ENCODE measurements at regions not wholly inside any gene's neighbourhood (a gene's known extent, or its start where the extent isn't known, plus 50 kb on each side); places are given as distances from the start of the nearest gene placed in this dataset.

DNA sequence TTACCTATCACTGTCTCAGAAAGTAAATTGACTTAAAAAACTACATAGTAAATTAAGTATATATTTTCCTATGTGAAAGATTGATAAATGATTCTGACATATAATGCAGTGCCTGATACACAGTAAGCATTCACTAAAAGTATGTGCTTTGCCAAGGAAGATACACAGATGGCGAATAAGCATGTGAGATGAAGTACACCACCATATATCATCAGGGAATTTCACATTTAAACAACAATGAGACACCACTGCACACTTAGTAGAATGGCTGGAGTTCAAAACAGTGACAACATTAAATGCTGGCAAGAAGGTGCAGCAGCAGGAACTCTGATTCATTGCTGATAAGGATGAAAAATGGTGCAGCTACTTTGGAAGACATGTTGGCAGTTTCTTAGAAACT is 1118.8 kb downstream of the DTWD2 start:
- H3K27me3 ChIP-seq, result no peaks in the 10 kb centered on the region
- no peak overlapping the region for H3K27ac ChIP-seq
- H3K9me3 ChIP-seq, result no peaks in the 10 kb centered on the region
- H3K4me1 ChIP-seq, result no peaks in the 10 kb centered on the region
- WGBS, 2 donors (ENCODE audit: low coverage in 1 of 2), result 77 to 83% methylated on average over 1 of the region's 1 CpG
- H3K4me3 ChIP-seq, result no peak overlapping the region
- ATAC-seq, result no peak
- no peaks in the 10 kb centered on the region for H3K36me3 ChIP-seq
- TF ChIP-seq, protein P1, sequence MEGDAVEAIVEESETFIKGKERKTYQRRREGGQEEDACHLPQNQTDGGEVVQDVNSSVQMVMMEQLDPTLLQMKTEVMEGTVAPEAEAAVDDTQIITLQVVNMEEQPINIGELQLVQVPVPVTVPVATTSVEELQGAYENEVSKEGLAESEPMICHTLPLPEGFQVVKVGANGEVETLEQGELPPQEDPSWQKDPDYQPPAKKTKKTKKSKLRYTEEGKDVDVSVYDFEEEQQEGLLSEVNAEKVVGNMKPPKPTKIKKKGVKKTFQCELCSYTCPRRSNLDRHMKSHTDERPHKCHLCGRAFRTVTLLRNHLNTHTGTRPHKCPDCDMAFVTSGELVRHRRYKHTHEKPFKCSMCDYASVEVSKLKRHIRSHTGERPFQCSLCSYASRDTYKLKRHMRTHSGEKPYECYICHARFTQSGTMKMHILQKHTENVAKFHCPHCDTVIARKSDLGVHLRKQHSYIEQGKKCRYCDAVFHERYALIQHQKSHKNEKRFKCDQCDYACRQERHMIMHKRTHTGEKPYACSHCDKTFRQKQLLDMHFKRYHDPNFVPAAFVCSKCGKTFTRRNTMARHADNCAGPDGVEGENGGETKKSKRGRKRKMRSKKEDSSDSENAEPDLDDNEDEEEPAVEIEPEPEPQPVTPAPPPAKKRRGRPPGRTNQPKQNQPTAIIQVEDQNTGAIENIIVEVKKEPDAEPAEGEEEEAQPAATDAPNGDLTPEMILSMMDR (IDR thresholded peaks at IDR 0.05), result no peak
- no peak for TF ChIP-seq POLR2A (IDR thresholded peaks at IDR 0.05)
- TF ChIP-seq POLR2AphosphoS5 (IDR thresholded peaks at IDR 0.05), result no peak
- no peak for TF ChIP-seq EP300 (IDR thresholded peaks at IDR 0.05)

DNA sequence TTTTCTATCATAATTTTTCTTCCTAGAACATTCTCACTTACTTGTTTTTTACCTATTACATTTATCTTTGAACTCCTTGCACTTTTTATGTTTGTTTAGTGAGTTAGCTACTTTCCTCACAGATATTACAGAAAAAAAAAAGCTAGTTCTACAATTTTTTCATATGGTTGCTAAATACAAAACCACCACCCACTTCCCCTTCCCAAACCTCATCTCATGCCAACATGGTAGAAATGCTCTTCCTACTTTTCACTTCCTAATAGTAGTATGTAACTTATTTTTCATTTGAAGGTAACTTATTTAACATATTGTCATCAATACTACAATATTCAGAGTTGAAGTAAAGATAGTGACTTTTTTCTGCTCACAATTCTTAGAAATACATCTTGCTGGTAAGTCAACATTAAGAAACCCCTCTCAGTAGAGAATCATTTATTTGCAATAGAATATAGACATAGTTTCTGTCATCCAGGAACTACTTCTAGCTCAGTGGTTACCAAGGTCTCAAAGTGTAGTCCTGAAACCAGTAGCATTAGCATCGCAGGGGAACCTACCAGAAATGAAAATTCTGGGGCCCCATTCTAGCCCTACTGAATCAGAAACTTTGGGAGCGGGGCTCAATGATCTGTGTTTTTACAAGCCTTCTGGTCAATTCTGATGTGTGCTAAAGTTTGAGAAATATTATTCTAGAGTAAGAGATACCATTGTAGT is 1124.6 kb downstream of the DTWD2 start:
- H3K4me1 ChIP-seq, result no peaks in the 10 kb centered on the region
- H3K27me3 ChIP-seq, result no peaks in the 10 kb centered on the region
- H3K4me3 ChIP-seq, result no peak overlapping the region
- H3K9me3 ChIP-seq, result no peaks in the 10 kb centered on the region
- no peak for ATAC-seq
- H3K27ac ChIP-seq, result no peak overlapping the region
- no peaks in the 10 kb centered on the region for H3K36me3 ChIP-seq
- WGBS, 2 donors (ENCODE audit: low coverage in 1 of 2), result 83% methylated on average over 2 of the region's 2 CpGs; no CpG with 5 or more reads in 1 of the 2 donors
- TF ChIP-seq POLR2A (IDR thresholded peaks at IDR 0.05) (no peak), POLR2AphosphoS5 (IDR thresholded peaks at IDR 0.05) (no peak), EP300 (IDR thresholded peaks at IDR 0.05) (no peak)

DNA sequence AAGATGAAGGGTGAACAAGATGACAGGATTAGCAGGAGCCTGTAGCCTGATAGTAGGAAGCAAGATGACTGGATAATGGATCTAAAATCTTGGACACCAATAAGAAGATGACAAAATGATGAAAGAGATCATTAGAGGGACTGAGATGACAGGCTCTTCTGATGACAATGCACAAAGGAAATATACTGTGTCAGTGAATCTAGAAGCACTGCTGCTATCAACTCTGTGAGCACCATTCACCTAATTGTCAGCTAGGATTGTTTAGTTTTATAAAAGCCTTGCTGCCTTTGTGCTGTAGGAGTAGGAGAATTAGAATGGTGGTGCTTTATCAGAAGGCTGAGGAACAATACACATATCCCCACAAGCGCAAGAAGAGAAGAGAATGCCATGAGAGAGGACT is 1127.8 kb downstream of the DTWD2 start:
- Histone ChIP-seq H3K9me3 (no peaks in the 10 kb centered on the region), H3K4me3 (no peak overlapping the region), H3K36me3 (no peaks in the 10 kb centered on the region), H3K27ac (no peak overlapping the region), H3K4me1 (no peaks in the 10 kb centered on the region), H3K27me3 (no peaks in the 10 kb centered on the region)
- no peak for TF ChIP-seq POLR2A (IDR thresholded peaks at IDR 0.05)
- TF ChIP-seq POLR2AphosphoS5 (IDR thresholded peaks at IDR 0.05), result no peak
- TF ChIP-seq, protein P1 (IDR thresholded peaks at IDR 0.05), result no peak
- no peak for TF ChIP-seq EP300 (IDR thresholded peaks at IDR 0.05)
- WGBS, 2 donors (ENCODE audit: low coverage in 1 of 2), result 100% methylated on average over 1 of the region's 1 CpG
- no peak for ATAC-seq

DNA sequence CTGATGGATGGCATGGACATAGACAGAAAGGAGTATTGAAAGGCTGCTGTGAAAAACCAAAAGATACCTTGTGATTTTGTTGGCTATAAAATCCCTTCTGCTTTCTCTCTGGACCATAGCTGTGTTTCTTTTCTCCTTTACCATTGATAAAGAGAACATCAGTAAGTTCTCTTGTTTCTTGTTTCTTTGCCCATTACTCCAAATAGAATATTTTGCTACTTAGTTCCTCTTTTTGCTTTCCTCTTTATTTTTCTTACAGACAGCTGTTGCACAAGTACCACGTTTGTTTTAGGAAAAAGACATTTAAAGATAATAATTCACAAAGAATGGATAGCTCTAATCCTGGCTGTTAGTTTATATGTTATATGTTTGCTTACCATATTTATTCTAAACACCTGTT is 1129.2 kb downstream of the DTWD2 start:
- no peak for TF ChIP-seq POLR2AphosphoS5 (IDR thresholded peaks at IDR 0.05)
- no peak for TF ChIP-seq POLR2A (IDR thresholded peaks at IDR 0.05)
- TF ChIP-seq, protein P1 (IDR thresholded peaks at IDR 0.05), result no peak
- no peak for TF ChIP-seq EP300 (IDR thresholded peaks at IDR 0.05)
- Histone ChIP-seq H3K9me3 (no peaks in the 10 kb centered on the region), H3K27me3 (no peaks in the 10 kb centered on the region), H3K36me3 (no peaks in the 10 kb centered on the region), H3K4me3 (no peak overlapping the region), H3K27ac (no peak overlapping the region), H3K4me1 (no peaks in the 10 kb centered on the region)
- no peak for ATAC-seq
- WGBS, 2 donors (ENCODE audit: low coverage in 1 of 2), result 43 to 44% methylated on average over 1 of the region's 1 CpG

DNA sequence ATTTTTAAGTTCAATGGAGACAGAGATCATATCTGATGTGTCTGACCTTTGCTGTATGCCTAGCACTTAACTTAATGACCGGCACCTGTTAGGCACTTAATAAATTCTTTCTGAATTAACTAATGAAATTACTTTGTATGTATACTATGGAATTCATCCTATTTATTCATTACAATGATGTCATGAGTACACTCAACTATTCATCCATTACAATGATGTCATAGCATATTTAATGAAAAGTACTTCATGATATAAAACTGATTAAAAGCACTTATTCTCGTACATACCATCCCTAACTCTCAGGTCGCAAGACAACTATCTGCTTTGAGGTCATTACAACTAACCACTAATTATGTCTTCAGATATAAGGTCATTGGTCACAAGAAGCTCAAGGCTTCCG is 1131.6 kb downstream of the DTWD2 start:
- ATAC-seq, result no peak
- Histone ChIP-seq H3K9me3 (no peaks in the 10 kb centered on the region), H3K36me3 (no peaks in the 10 kb centered on the region), H3K27ac (no peak overlapping the region), H3K4me1 (no peaks in the 10 kb centered on the region), H3K27me3 (no peaks in the 10 kb centered on the region), H3K4me3 (no peak overlapping the region)
- TF ChIP-seq, protein P1 (IDR thresholded peaks at IDR 0.05), result no peak
- TF ChIP-seq POLR2A (IDR thresholded peaks at IDR 0.05) (no peak), POLR2AphosphoS5 (IDR thresholded peaks at IDR 0.05) (no peak), EP300 (IDR thresholded peaks at IDR 0.05) (no peak)
- WGBS, 2 donors (ENCODE audit: low coverage in 1 of 2), result 90 to 94% methylated on average over 4 of the region's 4 CpGs
